G401 (cell line): ENCODE measurements at regions not wholly inside any gene's neighbourhood (a gene's known extent, or its start where the extent isn't known, plus 50 kb on each side); places are given as distances from the start of the nearest gene placed in this dataset.

Experiments
- DNase-seq: peaks from one replicate; pipeline ENCODE4 v3.0.0-alpha.2; 2015; ENCODE audit warnings: low spot score
- in situ Hi-C: cut with HindIII; loops from 2 replicates; pipeline ENCODE4 v1.10.0; 2016; ENCODE audit warnings: low sequenced_read_pairs, mixed read lengths

DNA sequence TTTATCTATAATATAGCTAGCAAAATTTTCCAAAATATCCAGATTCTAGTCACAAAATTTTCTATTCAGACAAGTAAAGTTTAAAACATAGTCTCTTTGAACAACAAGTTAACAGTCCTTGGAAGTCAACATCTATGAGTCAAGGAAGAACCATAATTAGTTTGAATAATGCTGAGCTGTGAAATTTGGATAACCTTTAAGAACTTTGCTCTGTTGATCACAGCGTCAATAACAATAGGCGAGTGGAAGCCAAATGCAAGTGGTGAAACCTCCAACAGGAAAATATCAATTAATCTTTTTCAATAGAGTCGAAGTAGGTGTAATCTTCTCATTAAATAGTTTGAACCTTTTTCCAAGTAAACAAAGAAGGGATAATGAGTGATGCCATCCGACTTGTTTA is 466.6 kb downstream of the FOXG1 start:
- in situ Hi-C loops = no loop called here
- no peak for DNase-seq

DNA sequence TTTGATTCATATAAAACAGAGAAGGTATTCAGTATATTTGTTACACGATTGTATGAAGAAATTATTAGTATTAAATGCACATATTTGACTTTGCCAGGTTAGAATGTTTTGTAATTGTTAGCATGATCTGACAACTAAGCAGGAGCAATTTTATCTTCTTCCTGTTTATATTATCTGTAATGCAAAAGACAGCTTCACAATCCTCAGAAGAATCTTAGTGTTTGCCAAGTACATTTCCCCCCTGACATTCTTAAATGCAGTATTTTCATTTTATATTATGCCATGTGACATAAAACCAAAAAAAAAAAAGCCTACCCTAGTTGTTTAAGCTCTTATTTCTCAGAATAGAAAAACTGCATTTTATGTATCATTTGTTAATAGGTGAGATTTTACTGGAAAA is 469.4 kb downstream of the FOXG1 start:
- DNase-seq = no peak
- in situ Hi-C loops = no loop called here

DNA sequence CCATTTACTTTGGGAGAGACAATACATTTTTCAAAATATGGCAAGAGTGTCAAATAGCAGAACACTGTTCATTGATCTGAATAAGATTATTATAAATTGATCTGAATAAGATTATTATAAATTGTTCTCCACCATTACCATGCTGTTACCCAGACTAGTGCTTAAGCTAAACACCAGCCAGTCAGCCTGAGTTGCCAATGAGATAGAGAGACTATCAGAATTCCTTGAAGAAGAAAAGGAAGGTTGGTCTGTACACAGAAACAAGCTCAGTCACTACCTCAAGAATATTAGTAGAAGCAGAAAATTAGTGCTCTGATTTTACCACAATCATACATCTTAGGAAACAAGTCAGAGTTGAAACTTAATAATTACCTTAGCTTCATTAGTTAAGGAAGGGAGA is 469.8 kb downstream of the FOXG1 start:
- in situ Hi-C loops = no loop called here
- no peak for DNase-seq

- no peak for DNase-seq
- in situ Hi-C loops = no loop called here
Measured at GRCh38 chr14:29236848-29237247, 470.3 kb downstream of the FOXG1 start.

- in situ Hi-C loops = no loop called here
Measured at GRCh38 chr14:29240066-29240465, 473.5 kb downstream of the FOXG1 start.

DNA sequence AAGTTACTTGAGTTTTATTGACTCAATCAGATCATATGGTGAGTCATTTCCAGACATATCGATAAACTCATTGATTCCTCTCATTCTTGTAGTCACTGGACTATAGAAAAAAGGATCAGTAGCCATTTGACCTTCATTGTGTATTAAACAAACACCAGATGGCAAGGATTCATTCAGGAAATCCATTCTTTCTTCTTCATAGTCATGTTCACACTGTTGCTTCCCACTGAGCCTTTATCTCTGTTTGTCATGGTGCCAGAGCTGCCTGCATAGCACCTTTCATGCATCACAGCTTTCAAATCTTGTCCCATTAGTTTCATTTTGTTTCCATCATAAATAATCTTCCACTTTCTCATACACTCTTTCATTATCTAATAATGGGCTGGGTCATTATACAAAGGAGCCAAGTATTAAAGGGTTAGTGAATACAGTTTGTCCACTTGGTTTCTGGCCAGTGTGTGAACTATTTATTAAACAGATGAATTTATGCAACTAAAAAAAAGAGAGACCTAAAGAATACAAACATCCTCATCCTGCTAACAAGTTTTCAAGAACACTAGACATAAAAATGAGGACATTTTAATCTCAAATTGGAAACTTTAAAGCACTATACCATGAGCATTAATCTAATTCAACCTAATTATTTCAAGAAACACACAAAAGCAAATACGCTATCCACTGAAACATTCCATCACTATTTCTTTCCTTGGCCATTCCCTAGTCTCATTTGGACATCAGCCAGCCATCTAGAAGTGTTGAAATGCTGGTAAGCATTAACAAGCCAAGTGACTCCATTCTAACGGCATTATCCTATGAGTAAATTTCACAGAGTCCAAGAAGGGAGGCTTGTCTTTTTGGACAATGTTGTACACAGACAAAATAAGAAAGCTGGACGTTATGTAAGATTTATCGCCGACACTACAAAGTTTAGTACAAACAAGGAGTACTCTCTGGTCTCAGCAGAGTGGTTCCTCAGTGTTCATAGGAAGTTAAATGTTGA is 476.5 kb downstream of the FOXG1 start:
- DNase-seq = no peak
- in situ Hi-C loops = no loop called here

More at GRCh38 chr14:29240066-29240465, 473.5 kb downstream of the FOXG1 start:
- no peak for DNase-seq

GRCh38 chr14:29255692-29256091 is 489.1 kb downstream of the FOXG1 start:
- DNase-seq = no peak
- in situ Hi-C loops = no loop called here

- in situ Hi-C loops = no loop called here
- no peak for DNase-seq
Measured at GRCh38 chr14:29262979-29263378, 496.4 kb downstream of the FOXG1 start.

GRCh38 chr14:29264865-29265264 is 498.3 kb downstream of the FOXG1 start:
- no peak for DNase-seq
- in situ Hi-C loops = no loop called here

DNA sequence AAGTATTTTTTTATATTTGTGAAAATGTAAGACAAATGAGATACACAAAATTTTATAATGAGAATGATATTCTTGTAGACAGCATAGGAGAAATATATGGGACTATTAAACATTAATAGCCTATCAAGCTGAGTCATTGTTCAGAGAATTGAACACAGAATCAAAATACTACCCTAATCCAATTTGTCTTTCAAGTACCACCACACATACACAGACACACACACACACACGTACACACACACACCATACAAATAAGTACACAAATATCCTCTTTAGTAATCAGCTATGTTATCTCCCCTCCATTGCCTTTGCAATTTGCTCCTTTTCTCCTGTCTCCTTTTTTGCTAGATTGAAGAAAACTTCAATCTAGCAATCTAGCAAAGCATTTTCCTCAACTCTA is 499.3 kb downstream of the FOXG1 start:
- no peak for DNase-seq
- in situ Hi-C loops = no loop called here

GRCh38 chr14:29271669-29272068 is 505.1 kb downstream of the FOXG1 start:
- DNase-seq = no peak
- in situ Hi-C loops = no loop called here

GRCh38 chr14:29273513-29273912 is 506.9 kb downstream of the FOXG1 start:
- DNase-seq = no peak
- in situ Hi-C loops = no loop called here

- in situ Hi-C loops = no loop called here
- no peak for DNase-seq
Measured at GRCh38 chr14:29274890-29275596, 508.5 kb downstream of the FOXG1 start.

- DNase-seq = no peak
- in situ Hi-C loops = no loop called here
Measured at GRCh38 chr14:29278301-29279263, 512.0 kb downstream of the FOXG1 start.

GRCh38 chr14:29282169-29282568 is 515.6 kb downstream of the FOXG1 start:
- in situ Hi-C loops = no loop called here

GRCh38 chr14:29290441-29290840 is 523.9 kb downstream of the FOXG1 start:
- no peak for DNase-seq
- in situ Hi-C loops = no loop called here

More at GRCh38 chr14:29282169-29282568, 515.6 kb downstream of the FOXG1 start:
- DNase-seq = no peak

GRCh38 chr14:29299372-29299771 is 532.8 kb downstream of the FOXG1 start:
- in situ Hi-C loops = no loop called here
- DNase-seq = no peak

DNA sequence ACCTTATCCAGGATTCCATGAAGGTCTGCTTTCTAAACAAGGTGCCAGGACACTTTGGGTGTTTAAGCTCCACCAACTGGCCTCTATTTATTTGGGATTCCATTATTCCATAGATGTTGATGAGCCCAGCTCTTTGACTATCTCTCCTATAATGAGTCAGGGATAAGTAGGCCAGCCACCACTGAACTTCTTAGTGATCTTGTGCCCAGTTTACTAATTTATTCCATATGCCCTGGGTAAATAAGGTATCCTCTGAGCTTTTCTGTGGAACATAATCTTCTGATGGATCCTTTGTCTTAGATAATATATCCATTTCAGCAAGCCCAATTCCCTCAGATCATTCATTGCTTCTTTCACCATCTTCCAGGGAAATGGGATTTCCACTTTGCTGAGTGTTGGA is 535.0 kb downstream of the FOXG1 start:
- in situ Hi-C loops = no loop called here
- DNase-seq = no peak

- no peak for DNase-seq
- in situ Hi-C loops = no loop called here
Measured at GRCh38 chr14:29310210-29310609, 543.6 kb downstream of the FOXG1 start.
